Fibroblast of lung (primary cell): ENCODE measurements at regions not wholly inside any gene's neighbourhood (a gene's known extent, or its start where the extent isn't known, plus 50 kb on each side); places are given as distances from the start of the nearest gene placed in this dataset.

Experiments used
- EZH2 ChIP-seq: IDR thresholded peaks from 2 replicates; pipeline ENCODE4 v1.5.1; 2012; ENCODE audit warnings: low read length, control low read depth, mild to moderate bottlenecking; ENCODE audit errors: missing control alignments
- TF ChIP-seq, protein P1 (sequence below), 2 donors: IDR thresholded peaks in 1 of 2; conservative IDR thresholded peaks in 1 of 2; 1 replicate in 1 of 2; 2 replicates in 1 of 2; pipeline ENCODE4 v1.5.1; 2011 to 2012; ENCODE audit warnings: low read length in 2 of 2, control low read depth in 1 of 2, inconsistent platforms in 1 of 2, low read depth in 1 of 2, mild to moderate bottlenecking in 1 of 2

DNA sequence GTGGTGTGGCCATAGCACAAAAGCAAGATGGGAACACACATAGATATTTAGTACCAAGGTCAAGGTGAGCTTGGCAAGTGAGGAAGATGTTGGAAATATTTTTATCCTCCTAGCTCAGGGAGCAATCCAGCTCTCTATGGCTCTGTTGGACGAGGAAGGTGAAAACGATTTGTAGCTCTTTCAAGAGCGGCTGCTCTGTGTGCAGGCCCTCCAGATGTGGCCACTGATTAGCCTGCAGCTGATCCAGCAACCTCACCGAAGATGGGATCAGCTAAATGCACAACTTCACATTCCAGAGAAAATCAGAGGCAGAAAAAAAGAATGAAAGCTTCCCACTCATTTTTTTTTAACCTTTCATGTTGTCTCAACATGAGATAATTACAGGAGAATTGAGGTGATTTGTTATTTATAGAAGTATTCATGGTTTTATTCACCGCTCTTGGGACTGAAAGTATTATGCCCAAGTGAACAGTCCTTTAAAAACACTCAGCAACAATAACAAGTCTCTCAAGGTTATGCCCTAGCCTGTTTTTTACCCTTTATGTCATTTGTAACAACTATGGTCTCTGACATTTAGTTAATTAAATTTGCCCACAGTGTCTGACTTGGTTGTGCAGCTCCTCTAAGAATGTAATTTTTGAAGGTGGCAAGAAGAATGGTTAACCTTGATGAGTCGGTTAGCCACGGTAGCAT lies 213.6 kb upstream of the ADARB2 start:
- TF ChIP-seq, protein P1, sequence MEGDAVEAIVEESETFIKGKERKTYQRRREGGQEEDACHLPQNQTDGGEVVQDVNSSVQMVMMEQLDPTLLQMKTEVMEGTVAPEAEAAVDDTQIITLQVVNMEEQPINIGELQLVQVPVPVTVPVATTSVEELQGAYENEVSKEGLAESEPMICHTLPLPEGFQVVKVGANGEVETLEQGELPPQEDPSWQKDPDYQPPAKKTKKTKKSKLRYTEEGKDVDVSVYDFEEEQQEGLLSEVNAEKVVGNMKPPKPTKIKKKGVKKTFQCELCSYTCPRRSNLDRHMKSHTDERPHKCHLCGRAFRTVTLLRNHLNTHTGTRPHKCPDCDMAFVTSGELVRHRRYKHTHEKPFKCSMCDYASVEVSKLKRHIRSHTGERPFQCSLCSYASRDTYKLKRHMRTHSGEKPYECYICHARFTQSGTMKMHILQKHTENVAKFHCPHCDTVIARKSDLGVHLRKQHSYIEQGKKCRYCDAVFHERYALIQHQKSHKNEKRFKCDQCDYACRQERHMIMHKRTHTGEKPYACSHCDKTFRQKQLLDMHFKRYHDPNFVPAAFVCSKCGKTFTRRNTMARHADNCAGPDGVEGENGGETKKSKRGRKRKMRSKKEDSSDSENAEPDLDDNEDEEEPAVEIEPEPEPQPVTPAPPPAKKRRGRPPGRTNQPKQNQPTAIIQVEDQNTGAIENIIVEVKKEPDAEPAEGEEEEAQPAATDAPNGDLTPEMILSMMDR (conservative IDR thresholded peaks at IDR 0.05 in 1 of 2, IDR thresholded peaks at IDR 0.05 in 1 of 2; ENCODE audit: low read depth in 1 of 2, low read length in 2 of 2) = no peak
- TF ChIP-seq EZH2 = no peak
